HUES6 (cell line): ENCODE measurements at regions not wholly inside any gene's neighbourhood (a gene's known extent, or its start where the extent isn't known, plus 50 kb on each side); places are given as distances from the start of the nearest gene placed in this dataset.

Experiments used
- H3K27ac ChIP-seq: 2 replicates; pipeline ENCODE4 v1.7.0; 2013; ENCODE audit warnings: low read depth, mild to moderate bottlenecking, low read length, inconsistent platforms
- H3K27me3 ChIP-seq: 2 replicates; pipeline ENCODE4 v1.6.1; 2013; ENCODE audit warnings: low read length; ENCODE audit not compliant: control insufficient read depth, insufficient read depth
- H3K36me3 ChIP-seq: 2 replicates; pipeline ENCODE4 v1.6.1; 2013; ENCODE audit warnings: low read length; ENCODE audit not compliant: control insufficient read depth, insufficient read depth
- H3K4me1 ChIP-seq: 2 replicates; pipeline ENCODE4 v1.6.1; 2013; ENCODE audit warnings: low read length; ENCODE audit not compliant: control insufficient read depth, insufficient read depth
- H3K4me3 ChIP-seq: 2 replicates; pipeline ENCODE4 v1.5.1; 2013; ENCODE audit warnings: low read depth, low read length
- H3K9ac ChIP-seq: one replicate; pipeline ENCODE4 v1.6.1; 2013; ENCODE audit warnings: mild to moderate bottlenecking, low read length
- H3K9me3 ChIP-seq: 2 replicates; pipeline ENCODE4 v1.6.1; 2013; ENCODE audit warnings: low read depth, low read length; ENCODE audit not compliant: control insufficient read depth, insufficient read depth

GRCh38 chr9:92185096-92185495 lies 69.9 kb upstream of the SPTLC1 start:
- H3K9me3 ChIP-seq, result peaks cover 10% of the 10 kb centered on the region; the same call in 1 of the 2 replicates
- no peaks in the 10 kb centered on the region for H3K27me3 ChIP-seq
- H3K9ac ChIP-seq, result no peak overlapping the region
- H3K27ac ChIP-seq, result no peak overlapping the region
- H3K4me3 ChIP-seq, result no peak overlapping the region
- no peaks in the 10 kb centered on the region for H3K36me3 ChIP-seq
- H3K4me1 ChIP-seq, result peaks cover 11% of the 10 kb centered on the region; the same call in 1 of the 2 replicates

GRCh38 chr9:92184041-92184564 lies 68.9 kb upstream of the SPTLC1 start:
- peaks cover 11% of the 10 kb centered on the region; the same call in 1 of the 2 replicates for H3K4me1 ChIP-seq
- H3K9ac ChIP-seq, result no peak overlapping the region
- no peaks in the 10 kb centered on the region for H3K27me3 ChIP-seq
- no peak overlapping the region for H3K27ac ChIP-seq
- no peaks in the 10 kb centered on the region for H3K36me3 ChIP-seq
- no peak overlapping the region for H3K4me3 ChIP-seq
- peaks cover 10% of the 10 kb centered on the region; the same call in 1 of the 2 replicates for H3K9me3 ChIP-seq

GRCh38 chr9:92183449-92183848 lies 68.2 kb upstream of the SPTLC1 start:
- H3K27me3 ChIP-seq, result no peaks in the 10 kb centered on the region
- H3K27ac ChIP-seq, result no peak overlapping the region
- no peaks in the 10 kb centered on the region for H3K36me3 ChIP-seq
- no peak overlapping the region for H3K9ac ChIP-seq
- H3K4me3 ChIP-seq, result no peak overlapping the region
- H3K9me3 ChIP-seq, result peaks cover 10% of the 10 kb centered on the region; the same call in 1 of the 2 replicates
- H3K4me1 ChIP-seq, result peaks cover 11% of the 10 kb centered on the region; the same call in 1 of the 2 replicates

- H3K27me3 ChIP-seq, result no peaks in the 10 kb centered on the region
- peaks cover 10% of the 10 kb centered on the region; the same call in 1 of the 2 replicates for H3K9me3 ChIP-seq
- no peaks in the 10 kb centered on the region for H3K36me3 ChIP-seq
- H3K27ac ChIP-seq, result no peak overlapping the region
- H3K4me1 ChIP-seq, result peaks cover 11% of the 10 kb centered on the region; the same call in 1 of the 2 replicates
- H3K9ac ChIP-seq, result no peak overlapping the region
- no peak overlapping the region for H3K4me3 ChIP-seq
These were observed 66.1 kb upstream of the SPTLC1 start for GRCh38 chr9:92181296-92181695.

GRCh38 chr9:92180669-92181181 lies 65.5 kb upstream of the SPTLC1 start:
- H3K36me3 ChIP-seq, result no peaks in the 10 kb centered on the region
- no peak overlapping the region for H3K4me3 ChIP-seq
- H3K27me3 ChIP-seq, result no peaks in the 10 kb centered on the region
- no peak overlapping the region for H3K27ac ChIP-seq
- H3K9ac ChIP-seq, result no peak overlapping the region
- peaks cover 10% of the 10 kb centered on the region; the same call in 1 of the 2 replicates for H3K9me3 ChIP-seq
- H3K4me1 ChIP-seq, result peaks cover 11% of the 10 kb centered on the region; the same call in 1 of the 2 replicates

GRCh38 chr9:92180002-92180400 lies 64.8 kb upstream of the SPTLC1 start:
- no peaks in the 10 kb centered on the region for H3K27me3 ChIP-seq
- H3K9me3 ChIP-seq, result peaks cover 10% of the 10 kb centered on the region; the same call in 1 of the 2 replicates
- no peaks in the 10 kb centered on the region for H3K36me3 ChIP-seq
- H3K9ac ChIP-seq, result no peak overlapping the region
- H3K4me1 ChIP-seq, result peaks cover 11% of the 10 kb centered on the region; the same call in 1 of the 2 replicates
- no peak overlapping the region for H3K4me3 ChIP-seq
- no peak overlapping the region for H3K27ac ChIP-seq

- H3K9me3 ChIP-seq, result peaks cover 10% of the 10 kb centered on the region; the same call in 1 of the 2 replicates
These were observed 64.2 kb upstream of the SPTLC1 start for GRCh38 chr9:92179286-92180001.

GRCh38 chr9:92177591-92177990 lies 62.4 kb upstream of the SPTLC1 start:
- Histone ChIP-seq H3K4me1 (peaks cover 11% of the 10 kb centered on the region; the same call in 1 of the 2 replicates), H3K27me3 (no peaks in the 10 kb centered on the region), H3K9me3 (peaks cover 23% of the 10 kb centered on the region), H3K27ac (no peak overlapping the region), H3K4me3 (no peak overlapping the region), H3K36me3 (no peaks in the 10 kb centered on the region), H3K9ac (no peak overlapping the region)

More at GRCh38 chr9:92179286-92180001, 64.2 kb upstream of the SPTLC1 start:
- H3K27ac ChIP-seq, result no peak overlapping the region
- H3K27me3 ChIP-seq, result no peaks in the 10 kb centered on the region
- peaks cover 11% of the 10 kb centered on the region; the same call in 1 of the 2 replicates for H3K4me1 ChIP-seq
- no peak overlapping the region for H3K9ac ChIP-seq
- H3K4me3 ChIP-seq, result no peak overlapping the region
- H3K36me3 ChIP-seq, result no peaks in the 10 kb centered on the region

- H3K9ac ChIP-seq, result no peak overlapping the region
- H3K4me3 ChIP-seq, result no peak overlapping the region
- peaks cover 11% of the 10 kb centered on the region; the same call in 1 of the 2 replicates for H3K4me1 ChIP-seq
- no peaks in the 10 kb centered on the region for H3K36me3 ChIP-seq
- H3K27me3 ChIP-seq, result no peaks in the 10 kb centered on the region
- H3K27ac ChIP-seq, result no peak overlapping the region
- H3K9me3 ChIP-seq, result peaks cover 18% of the 10 kb centered on the region
These were observed 61.6 kb upstream of the SPTLC1 start for GRCh38 chr9:92176800-92177185.

GRCh38 chr9:92176068-92176799 lies 61.0 kb upstream of the SPTLC1 start:
- H3K27ac ChIP-seq, result no peak overlapping the region
- peaks cover 8% of the 10 kb centered on the region; the same call in 1 of the 2 replicates for H3K4me1 ChIP-seq
- no peaks in the 10 kb centered on the region for H3K27me3 ChIP-seq
- peaks cover 13% of the 10 kb centered on the region for H3K9me3 ChIP-seq
- H3K4me3 ChIP-seq, result no peak overlapping the region
- no peak overlapping the region for H3K9ac ChIP-seq
- H3K36me3 ChIP-seq, result no peaks in the 10 kb centered on the region
